Suppressor macrophage treated with lipopolysaccharide for 1 hour (primary cell): ENCODE measurements at regions not wholly inside any gene's neighbourhood (a gene's known extent, or its start where the extent isn't known, plus 50 kb on each side); places are given as distances from the start of the nearest gene placed in this dataset.
"Not testable (repeated sequence)": the region's sequence is repeated elsewhere in the genome, so short reads cannot be mapped to it uniquely, and the experiment has no call there.

Experiments used
- DNase-seq, 3 donors: peaks; one replicate each; pipeline ENCODE4 v3.0.0-alpha.2; 2020 to 2022

DNA sequence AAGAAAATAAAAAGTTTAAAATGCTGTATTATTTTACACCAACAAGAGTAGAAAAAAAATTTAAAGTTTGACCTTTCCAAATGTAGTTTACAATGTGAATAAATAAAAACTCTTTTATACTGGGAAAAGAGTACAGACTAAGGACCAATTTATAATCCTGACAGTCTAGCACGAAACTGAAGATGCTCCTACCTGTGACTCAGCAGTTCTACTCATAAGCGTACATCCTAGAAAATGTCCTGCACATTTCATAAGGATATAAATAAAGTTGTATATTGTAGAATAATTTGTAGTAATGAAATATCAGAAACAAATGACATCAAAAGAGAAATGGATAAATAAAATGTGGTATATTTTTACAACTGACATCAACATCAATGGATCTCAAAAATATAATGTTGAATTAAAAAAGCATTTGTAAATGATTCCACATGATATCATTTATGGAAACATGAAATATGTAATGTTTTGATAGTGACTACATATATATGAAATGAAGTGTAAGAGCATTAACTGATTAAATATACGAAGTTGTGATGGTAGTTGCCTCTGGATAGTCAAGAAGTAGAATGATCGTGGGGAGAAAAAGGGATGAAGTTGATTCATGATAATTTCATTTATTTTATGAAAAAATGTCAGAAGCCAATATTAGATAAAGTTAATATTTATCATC lies 161.3 kb upstream of the CBLB start:
- no peak for DNase-seq

DNA sequence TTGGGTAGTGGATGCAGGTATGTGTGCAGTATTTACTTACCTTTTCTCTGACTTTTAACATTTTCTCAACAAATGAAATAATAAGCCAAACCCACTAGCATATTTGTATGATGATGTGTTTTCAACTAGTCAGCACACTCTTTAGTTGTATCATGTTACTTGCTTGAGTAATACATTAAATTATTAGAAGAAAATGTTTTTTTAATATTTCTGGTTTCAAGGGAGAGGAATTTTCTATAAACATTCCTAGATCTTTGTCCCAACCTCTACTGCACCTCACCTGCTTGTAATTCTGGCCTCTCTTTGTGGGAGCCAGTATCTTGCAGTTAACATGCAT lies 161.8 kb upstream of the CBLB start:
- DNase-seq: no peak

DNA sequence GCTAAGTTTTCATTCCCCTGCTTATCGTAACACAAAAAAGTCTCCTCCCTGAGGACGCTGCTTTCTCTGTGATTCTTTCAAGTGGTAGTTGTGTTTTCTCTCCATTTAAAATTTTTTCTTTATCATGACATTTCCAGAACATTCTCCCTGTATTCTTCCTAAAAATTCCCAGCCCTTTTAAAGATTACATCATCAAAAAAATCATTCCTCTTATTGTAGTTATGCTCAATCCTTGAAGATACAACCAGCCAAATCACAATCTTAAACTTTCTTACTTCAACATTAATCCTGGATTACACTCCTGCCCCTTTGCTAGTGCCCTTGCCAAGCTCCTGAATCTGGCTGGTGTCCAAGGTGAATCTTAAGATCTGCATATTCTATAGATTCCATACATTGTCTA lies 163.7 kb upstream of the CBLB start:
- DNase-seq: no peak

DNA sequence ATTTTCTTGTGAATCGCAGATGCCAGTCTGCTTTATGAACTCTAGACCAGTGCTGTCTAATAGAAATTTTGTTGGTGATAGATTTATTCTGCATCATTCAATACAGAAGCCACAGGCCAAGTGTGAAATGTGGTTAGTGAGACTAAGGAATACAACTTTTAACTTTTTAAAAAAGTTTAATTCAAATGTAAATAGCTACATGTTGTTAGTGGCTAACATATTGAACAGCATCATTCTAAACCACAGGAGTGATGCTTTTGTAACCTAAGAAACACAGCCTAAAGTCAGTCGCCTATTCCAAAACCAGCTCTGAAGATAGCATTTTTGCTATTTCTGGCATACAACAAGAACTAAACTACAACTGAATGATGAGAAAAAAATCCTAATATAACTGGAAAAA lies 164.8 kb upstream of the CBLB start:
- no peak for DNase-seq

DNA sequence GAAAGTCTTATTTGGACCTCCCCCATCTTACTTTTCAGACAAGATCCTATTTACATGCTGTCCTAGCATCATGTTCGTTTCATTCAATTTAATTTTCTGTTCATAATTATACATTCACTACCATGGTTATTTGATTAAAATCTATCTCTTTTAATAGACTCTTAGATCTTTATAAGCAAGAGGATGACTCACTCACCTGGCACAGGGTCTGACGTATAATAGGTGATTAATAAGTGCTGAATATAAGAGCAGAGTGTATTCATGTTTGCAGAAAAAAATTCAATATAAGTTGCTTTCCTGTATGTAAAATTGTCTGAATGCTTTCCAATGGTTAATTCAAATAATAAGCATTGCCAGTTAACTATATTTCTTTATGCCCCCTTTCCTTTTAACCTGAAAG lies 165.5 kb upstream of the CBLB start:
- no peak for DNase-seq

DNA sequence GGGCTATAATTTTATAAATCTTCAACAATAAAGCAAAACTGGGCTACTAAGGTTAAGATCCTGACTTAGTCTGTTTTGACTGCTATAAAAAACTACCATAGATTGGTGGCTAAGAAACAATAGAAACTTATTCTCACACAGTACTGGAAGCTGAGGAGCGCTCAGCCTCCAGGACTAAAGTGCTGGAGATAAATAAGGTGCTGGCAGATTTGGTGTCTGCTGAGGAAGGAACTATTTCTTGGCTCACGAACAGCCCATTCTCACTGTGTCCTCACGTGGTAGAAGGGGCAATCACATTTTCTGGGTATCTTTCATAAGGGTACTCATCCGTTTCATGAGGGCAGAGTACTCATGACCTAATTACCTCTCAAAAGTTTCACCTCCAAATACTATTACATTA lies 166.8 kb upstream of the CBLB start:
- DNase-seq: no peak

- DNase-seq: no peak
Measured at GRCh38 chr3:106036696-106037095, 167.9 kb upstream of the CBLB start.

DNA sequence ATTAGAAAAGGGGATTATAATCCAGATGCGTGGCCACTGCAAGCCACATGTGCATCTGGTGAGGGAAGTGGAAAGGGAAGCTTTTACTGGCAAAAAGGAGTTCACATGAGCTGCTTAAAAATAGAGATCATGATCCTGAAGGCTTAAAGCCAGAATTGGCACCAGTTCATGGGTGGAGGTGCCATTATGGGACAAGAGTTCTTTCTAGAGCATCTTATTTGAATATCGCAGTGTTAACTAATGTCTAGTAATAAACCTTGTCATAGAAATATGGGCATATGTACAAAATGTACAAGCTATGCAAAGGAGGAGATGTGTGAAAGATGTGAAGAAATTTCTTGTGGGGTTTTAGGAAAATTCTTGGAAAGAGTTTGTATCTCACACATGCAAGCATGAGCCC lies 178.4 kb upstream of the CBLB start:
- no peak for DNase-seq

DNA sequence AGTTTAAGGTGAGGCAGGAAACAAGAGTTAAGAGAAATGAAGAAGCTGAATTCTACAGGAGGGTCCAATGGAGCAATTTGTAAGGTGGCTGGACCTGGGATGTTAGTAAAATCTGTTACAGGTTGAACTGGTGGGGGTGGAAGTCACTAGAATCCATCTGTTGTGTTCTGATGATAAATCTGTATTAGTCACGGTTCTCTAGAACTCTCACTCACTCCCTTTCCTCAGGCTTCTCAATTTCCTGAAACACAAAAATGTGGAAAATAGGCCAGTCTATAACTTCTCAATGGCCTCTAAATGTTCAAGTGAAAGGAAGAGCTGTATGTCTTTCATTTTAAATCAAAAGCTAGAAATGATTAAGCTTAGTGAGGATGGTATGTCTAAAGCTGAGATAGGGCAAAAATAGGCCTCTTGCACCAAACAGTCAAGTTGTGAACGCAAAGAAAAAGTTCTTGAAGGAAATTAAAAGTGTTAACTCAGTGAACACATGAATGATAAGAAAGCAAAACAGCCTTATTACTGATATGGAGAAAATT lies 180.2 kb upstream of the CBLB start:
- DNase-seq: no peak

DNA sequence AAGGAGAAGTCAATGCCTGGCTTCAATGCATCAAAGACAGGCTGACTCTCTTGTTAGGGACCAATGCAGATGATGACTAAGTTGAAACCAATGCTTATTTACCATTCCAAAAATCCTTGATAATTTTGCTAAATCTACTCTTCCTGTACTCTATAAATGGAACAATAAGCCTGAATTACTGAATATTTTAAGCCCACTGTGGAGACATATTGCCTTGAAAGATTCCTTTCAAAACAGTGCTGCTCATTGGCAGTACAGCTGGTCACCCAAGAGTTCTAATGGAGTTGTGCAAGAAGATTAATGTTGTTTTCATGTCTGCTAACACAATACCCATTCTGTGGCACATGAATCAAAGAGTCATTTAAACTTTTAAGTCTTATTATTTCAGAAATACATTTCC lies 181.0 kb upstream of the CBLB start:
- no peak for DNase-seq

DNA sequence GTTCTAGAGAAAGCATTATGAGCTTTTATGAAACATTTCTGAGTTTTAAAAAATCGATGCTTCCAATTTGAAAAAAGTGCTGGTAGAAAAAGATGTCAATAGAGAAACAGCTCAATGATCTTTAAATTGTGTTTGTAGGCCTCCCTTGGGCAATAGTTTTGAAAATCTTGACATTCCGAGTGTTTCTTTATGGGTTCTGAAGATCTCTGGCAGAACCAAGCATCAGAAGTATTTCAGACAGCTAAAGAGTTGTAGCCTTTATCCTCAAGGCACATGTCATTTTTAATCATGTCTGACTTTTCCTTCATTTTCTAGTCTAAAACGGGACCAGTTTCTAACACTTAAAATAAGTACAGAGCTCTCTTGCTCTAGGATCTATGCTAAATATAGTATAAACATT lies 188.1 kb upstream of the CBLB start:
- DNase-seq: no peak

GRCh38 chr3:106058475-106058874 lies 189.7 kb upstream of the CBLB start:
- DNase-seq: no peak

DNA sequence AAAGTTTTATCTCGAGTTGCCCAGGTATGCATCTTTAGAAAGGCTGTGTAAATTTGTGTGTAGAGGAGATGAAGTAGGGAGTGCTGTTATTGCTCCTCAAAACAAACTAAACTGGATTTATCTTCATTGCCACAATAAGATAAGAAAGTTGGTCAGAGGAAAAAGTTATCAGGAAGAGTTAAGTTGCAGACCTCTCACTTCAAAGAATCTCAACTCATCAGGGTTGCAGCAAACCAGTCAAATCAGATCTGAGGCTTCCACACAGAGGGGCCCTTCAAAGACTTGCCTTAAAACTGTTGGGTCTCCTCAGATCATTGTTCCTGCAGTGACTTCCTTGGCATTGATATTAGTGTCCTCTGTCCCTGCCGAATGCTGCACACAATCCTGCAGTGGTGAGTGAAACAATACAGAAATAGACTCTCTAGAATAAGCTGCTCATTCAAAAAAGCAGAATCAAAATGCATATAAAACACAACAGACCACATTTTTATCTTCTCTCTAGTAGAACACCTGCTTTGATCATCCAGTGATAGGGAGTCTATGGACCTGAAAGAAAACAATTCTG lies 191.2 kb upstream of the CBLB start:
- no peak for DNase-seq

GRCh38 chr3:106063909-106064308 lies 195.1 kb upstream of the CBLB start:
- no peak for DNase-seq

GRCh38 chr3:106065831-106066230 lies 197.0 kb upstream of the CBLB start:
- DNase-seq: no peak

DNA sequence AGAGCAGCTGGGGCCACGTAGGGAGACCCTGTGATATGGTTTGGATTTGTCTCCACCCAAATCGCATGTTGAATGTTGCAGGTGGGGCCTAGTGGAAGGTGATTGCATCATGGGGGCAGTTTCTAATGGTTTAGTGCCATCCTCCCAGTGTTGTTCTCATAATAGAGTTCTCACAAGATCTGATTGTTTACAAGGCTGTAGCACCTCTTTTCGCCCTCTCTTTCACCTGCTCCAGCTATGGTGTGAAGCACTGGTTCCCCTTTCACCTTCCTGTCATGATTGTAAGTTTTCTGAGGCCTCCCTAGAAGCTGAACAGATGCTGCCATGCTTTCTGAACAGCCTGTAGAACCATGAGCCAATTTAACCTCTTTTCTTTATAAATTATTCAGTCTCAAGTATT lies 198.9 kb upstream of the CBLB start:
- no peak for DNase-seq

DNA sequence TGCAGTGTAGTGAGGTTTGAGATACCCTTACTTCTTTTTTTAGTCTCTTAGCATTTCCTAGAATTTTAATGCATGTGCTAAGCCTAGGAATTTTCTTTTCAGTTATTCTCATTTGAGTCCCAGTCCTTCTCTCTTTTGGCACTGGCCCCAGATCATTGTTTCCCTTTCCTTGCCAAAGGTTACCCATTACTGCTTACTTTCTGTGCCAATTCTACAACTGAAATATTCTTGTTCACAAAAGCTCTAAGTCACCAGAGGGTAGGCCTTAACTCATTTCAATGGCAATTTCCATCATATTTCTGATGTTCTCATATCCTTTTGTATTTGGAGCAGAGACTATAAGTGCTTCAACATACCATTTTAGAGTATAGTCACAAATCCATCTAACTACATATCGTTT lies 199.6 kb upstream of the CBLB start:
- DNase-seq: no peak

DNA sequence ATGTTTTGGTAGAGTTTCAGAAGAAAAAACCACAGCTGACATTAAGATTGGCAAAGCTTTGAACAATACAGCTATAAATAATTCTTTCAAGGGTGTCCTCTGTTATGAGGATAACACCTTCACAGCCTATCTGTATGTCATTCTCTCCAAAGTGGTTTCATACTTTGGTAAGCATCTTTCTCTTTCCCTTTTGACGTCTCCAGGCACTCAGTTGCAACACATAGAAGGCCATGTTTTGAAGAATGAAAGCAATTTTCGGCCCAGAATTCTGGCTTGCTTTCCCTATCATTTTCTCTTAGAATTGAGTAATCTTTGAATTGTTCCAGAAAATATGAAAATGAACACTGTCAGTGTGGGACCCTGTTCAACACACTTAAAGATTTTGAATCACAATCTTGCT lies 200.0 kb upstream of the CBLB start:
- no peak for DNase-seq

GRCh38 chr3:106070187-106070586 lies 201.4 kb upstream of the CBLB start:
- no peak for DNase-seq

- DNase-seq: no peak
Measured at GRCh38 chr3:106071306-106071705, 202.5 kb upstream of the CBLB start.

GRCh38 chr3:106072596-106072995 lies 203.8 kb upstream of the CBLB start:
- not testable (repeated sequence) for DNase-seq

GRCh38 chr3:106073806-106074205 lies 205.0 kb upstream of the CBLB start:
- not testable (repeated sequence) for DNase-seq

- DNase-seq: not testable (repeated sequence)
Measured at GRCh38 chr3:106075731-106076130, 206.9 kb upstream of the CBLB start.

DNA sequence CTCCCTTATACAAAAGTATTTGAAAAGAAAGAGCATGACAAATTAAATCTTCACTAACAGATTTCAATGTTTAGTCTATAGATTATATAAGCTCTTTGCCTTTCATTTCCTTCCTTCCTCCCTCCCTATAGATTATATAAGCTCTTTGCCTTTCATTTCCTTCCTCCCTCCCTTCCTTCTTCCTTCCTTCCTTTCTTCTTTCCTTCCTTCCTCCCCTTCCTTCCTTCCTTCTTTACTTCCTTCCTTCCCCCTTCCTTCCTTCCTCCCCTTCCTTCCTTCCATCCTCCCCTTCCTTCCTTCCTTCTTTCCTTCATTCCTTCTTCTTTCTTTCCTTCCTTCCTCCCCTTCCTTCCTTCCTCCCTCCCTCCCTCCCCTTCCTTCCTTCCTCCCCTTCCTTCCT lies 209.8 kb upstream of the CBLB start:
- no peak for DNase-seq

DNA sequence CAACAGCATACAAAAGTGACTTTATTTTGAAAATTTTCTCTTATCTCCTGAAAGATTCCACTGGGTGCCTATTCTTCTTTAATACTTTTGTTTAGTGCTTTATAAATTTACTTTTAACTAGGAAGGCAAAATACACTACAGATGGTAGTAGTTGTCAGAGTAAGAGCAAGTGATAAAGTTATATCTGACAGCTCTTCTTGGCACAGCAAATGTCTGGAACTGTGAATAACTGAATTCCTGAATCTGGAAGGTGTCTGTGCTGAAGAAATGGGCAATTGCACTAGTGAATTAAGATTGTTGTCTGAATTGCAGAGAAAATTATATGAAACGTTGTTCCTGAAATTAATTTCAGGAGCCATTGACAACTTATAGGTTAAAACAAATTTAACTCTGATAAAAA lies 213.8 kb upstream of the CBLB start:
- DNase-seq: no peak
